C4-2B (cell line): ENCODE measurements at regions not wholly inside any gene's neighbourhood (a gene's known extent, or its start where the extent isn't known, plus 50 kb on each side); places are given as distances from the start of the nearest gene placed in this dataset.

Experiments
- ZFX ChIP-seq: fragments of 450-650 bp; IDR thresholded peaks from 2 replicates; pipeline ENCODE4 v1.6.1; 2017
- TF ChIP-seq, protein P1 (sequence below): fragments of 450-650 bp; conservative IDR thresholded peaks from 2 replicates; pipeline ENCODE4 v1.5.1; 2017; ENCODE audit warnings: mild to moderate bottlenecking

DNA sequence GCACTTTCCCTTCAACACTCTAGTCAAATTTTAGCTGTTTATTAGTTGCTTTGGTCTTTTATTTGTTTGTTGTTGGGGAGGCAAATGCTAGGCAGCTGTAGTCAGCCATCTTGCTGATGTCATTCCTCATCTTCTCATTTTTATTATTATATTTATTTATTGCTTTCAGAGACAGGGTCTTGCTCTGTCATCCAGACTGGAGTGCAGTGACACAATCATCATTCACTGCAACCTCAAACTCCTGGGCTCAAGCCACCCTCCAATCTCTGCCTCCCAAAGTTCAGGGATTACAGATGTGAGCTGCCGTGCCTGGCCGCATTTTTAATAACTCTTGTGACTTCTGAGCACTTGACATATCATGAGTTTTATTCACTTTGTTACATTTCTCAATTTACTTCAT lies 441.4 kb downstream of the DIPK2A start:
- TF ChIP-seq, protein P1, sequence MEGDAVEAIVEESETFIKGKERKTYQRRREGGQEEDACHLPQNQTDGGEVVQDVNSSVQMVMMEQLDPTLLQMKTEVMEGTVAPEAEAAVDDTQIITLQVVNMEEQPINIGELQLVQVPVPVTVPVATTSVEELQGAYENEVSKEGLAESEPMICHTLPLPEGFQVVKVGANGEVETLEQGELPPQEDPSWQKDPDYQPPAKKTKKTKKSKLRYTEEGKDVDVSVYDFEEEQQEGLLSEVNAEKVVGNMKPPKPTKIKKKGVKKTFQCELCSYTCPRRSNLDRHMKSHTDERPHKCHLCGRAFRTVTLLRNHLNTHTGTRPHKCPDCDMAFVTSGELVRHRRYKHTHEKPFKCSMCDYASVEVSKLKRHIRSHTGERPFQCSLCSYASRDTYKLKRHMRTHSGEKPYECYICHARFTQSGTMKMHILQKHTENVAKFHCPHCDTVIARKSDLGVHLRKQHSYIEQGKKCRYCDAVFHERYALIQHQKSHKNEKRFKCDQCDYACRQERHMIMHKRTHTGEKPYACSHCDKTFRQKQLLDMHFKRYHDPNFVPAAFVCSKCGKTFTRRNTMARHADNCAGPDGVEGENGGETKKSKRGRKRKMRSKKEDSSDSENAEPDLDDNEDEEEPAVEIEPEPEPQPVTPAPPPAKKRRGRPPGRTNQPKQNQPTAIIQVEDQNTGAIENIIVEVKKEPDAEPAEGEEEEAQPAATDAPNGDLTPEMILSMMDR: no peak
- no peak for TF ChIP-seq ZFX
